GM19468 (cell line): ENCODE measurements at regions not wholly inside any gene's neighbourhood (a gene's known extent, or its start where the extent isn't known, plus 50 kb on each side); places are given as distances from the start of the nearest gene placed in this dataset.

Experiments used
- ATAC-seq: cut with Tn5 transposase; IDR thresholded peaks from one replicate; pipeline ENCODE4 v1.9.1; 2021; ENCODE audit warnings: mild to moderate bottlenecking, moderate library complexity, moderate number of reproducible peaks; ENCODE audit not compliant: unreplicated experiment; ENCODE audit errors: extremely low read depth

- ATAC-seq, result no peak
Observed at GRCh38 chr6:95325916-95326315, 251.4 kb upstream of the MANEA start.

- ATAC-seq, result no peak
Observed at GRCh38 chr6:95328231-95328630, 249.1 kb upstream of the MANEA start.

DNA sequence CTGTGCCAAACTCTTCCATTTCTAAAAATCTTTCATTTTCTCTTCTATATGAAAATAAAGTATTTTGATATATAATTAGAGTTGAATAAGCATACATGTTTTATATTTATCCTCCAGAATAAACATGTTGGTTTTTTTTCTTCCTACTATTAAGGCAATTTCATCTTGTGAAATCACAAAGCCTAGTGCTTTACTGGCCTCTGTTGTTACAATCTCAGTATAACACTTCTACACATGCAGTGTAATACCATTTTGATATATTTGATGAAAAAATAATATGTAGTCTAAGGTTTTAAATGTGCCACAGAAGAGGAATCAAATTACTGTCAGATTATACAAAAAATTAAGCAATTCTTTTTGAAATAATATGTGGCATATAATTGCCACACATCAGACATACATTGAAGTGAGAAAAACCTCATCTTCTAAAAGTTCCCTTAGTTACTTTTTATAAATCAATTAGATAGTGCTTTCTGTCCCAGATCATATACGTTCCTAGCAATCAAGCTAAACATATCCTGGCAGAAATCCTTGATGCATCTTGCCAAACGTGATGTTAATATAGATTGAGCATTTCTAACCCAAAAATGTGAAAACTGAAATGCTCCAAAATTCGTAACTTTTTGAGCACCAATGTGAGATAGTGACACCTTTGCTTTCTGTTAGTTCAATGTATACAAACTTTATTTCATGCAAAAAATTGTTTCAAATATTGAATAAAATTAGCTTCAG lies 225.1 kb upstream of the MANEA start:
- no peak for ATAC-seq

DNA sequence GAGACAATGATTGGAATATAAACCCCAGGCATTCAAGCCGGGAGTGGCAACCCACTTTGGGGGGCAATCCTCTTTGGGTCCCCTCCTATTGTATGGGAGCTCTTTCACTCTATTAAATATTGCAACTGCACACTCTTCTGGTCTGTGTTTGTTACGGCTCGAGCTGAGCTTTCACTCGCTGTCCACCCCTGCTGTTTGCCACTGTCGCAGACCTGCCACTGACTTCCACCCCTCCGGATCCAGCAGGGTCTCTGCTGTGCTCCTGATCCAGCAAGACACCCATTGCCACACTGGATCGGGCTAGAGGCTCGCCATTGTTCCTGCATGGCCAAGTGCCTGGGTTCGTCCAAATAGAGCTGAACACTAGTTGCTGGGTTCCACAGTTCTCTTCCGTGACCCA lies 222.8 kb upstream of the MANEA start:
- ATAC-seq, result no peak

DNA sequence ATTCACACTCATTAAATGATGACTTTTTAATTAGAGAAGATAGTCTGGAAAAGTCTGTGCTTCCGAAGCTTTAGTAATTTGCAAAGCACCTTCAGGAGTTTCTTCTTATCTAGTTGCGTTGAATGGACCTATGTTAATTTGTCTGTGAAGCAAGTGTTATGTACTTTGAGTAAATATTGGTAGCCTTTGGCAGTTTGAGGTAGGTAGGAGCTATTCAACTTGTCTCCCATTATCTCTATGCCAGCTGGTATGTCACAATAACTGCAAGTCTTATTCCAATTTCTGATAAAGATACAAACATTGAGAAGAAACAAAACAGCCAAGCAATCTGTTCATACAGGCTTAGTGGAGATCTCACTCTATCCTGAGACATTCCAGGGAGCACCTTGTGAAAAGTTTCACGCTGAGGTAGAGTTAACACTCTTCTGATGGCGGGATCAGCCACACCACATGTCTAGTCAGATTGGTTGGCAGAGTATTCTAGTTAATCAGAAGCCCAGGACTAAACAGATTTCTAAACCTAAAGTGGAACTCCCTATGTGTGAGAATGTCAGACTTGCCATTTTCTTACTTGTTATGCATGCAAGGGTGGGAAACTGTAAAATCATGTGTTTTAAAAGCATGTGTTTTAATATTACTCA lies 219.8 kb upstream of the MANEA start:
- no peak for ATAC-seq

GRCh38 chr6:95364016-95364604 lies 213.2 kb upstream of the MANEA start:
- ATAC-seq, result no peak

DNA sequence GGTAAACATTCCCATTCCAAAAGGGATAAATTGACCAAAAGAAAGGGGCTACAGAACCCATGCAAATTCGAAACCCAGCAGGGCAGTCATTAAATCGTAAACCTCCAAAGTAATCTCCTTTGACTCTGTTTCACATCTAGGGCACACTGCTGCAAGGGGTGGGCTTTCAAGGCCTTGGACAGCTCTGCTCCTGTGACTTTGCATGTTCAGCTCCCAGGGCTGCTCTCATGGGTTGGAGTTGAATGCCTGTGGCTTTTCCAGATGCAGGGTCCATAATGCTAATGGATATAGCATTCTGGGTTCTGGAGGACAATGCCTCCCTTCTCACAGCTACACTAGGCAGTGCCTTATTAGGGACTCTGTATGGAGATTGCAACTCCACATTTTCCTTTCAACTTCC lies 211.9 kb upstream of the MANEA start:
- ATAC-seq, result no peak

- ATAC-seq, result no peak
Observed at GRCh38 chr6:95366414-95366813, 210.9 kb upstream of the MANEA start.

DNA sequence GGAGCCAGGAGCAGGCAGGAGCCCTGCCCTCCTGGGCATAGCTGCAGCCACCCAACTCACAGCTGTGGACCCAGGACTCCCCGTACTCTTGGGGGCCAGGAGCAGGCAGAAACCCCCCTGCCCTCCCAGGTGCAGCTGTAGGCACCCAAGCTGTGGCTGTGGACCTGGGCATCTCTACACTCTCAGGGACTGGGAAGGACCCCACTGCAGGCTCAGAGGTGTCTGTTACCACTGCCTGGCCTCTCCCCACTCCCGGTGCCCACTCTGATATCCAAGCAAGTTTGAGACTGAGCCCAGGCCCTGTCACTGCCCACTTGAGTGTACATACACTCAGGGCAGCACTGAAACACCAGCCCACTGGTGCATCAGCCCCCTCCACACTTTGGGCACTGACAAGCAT lies 193.5 kb upstream of the MANEA start:
- ATAC-seq, result no peak

GRCh38 chr6:95384988-95385387 lies 192.3 kb upstream of the MANEA start:
- no peak for ATAC-seq

DNA sequence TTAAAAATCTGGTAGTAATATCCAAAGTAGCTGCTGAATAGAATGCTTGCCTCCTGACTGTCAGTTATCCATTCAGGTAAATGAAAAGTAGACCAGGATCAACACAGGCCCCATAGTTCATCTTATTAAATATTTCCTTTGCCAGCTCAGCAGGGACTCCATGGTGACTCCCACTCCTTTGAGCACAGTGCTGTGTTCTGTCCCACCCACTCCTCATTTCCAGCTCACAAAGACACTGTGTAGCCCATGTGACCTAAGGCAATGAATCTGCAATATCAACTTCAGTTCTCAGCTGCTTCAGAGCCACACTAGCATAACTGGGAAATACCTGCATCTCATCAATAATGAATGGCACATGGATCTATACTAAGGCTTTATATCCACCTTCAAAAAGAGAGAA lies 189.5 kb upstream of the MANEA start:
- ATAC-seq, result no peak

DNA sequence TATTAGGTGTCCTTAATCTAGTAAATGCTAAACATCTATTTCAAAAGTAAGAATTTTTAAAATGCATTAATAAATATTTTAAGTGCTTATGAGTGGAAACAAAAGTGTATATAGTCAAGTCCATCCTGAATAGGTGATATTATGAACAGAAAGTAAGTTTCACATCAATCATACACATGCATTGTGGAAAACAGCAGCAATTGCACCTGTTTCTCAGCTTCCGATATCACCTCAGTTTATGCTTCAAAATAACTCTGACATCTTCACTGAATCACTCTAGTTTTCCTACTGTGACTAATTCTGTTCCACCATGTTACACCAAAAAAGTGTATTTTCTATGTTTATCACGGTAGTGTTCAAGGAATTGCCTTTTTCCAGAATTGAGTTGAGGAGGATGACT lies 172.6 kb upstream of the MANEA start:
- no peak for ATAC-seq

DNA sequence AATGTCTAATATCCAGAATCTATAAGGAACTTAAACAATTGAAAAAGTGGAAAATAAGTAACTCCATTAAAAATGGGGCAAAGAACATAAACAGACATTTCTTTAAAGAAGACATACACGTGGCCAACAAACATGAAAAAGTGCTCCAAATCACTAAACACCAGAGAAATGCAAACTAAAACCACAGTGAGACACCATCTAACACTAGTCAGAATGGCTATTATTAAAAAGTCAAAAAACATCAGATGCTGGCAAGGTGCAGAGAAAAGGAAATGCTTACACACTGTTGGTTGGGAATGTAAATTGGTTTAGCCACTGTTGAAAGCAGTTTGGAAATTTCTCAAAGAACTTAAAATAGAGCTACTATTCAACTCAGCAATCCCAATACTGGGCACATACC lies 169.2 kb upstream of the MANEA start:
- ATAC-seq, result no peak

- ATAC-seq, result no peak
Observed at GRCh38 chr6:95410168-95410567, 167.2 kb upstream of the MANEA start.

GRCh38 chr6:95413789-95414188 lies 163.5 kb upstream of the MANEA start:
- no peak for ATAC-seq

DNA sequence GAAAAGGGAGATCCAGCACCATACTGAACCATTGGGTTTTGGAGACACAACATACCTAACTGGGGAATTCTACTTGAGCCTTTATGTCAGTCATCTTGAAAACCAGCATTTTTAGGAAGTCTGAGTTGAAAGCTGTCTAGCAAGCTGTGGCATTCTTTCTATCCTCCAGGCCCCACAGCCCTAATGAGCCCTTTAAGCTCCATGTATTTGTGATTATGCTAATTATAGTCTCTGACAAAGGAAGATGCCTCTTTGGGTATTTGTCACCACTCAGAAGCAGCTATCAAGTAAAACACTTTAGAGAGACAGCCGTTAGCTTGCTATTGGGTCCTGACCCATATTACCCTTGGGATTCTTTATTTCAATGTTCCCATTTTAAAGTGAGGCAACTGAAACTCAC lies 159.5 kb upstream of the MANEA start:
- no peak for ATAC-seq

DNA sequence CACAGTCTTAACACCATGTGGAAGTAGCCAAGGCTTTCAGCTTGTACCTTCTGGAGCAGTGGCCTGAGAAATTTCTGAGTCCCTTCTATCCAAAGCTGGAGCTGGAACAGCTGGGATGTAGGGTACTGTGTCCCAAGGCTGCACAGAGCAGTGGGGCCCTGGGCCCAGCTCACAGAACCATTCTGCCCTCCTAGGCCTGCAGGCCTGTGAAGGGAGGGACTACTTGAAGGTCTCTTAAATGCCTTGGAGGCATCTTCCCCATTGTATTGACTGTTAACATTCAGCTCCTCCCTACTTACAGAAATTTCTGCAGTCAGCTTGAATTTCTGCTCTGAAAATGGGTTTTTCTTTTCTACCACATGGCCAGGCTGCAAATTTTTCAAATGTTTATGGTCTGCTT lies 156.5 kb upstream of the MANEA start:
- no peak for ATAC-seq

DNA sequence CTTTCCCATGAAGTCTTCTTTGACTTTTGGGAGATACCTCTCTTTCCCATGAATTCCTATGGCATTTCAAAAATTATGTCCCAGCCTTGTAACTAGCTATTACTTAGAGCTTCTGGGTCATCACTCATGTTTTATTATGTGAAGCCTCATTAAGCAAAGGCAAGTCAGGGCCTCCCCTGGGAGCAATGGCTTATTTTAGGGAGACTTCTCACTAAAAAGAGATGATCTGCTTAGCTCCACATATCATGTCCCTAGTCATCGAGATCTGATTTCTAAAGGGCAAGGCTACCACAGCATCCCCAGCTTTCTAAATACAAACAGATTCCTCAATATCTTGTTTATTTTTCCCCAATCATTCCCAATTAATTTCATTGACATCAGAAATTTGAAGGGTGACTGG lies 154.0 kb upstream of the MANEA start:
- no peak for ATAC-seq

DNA sequence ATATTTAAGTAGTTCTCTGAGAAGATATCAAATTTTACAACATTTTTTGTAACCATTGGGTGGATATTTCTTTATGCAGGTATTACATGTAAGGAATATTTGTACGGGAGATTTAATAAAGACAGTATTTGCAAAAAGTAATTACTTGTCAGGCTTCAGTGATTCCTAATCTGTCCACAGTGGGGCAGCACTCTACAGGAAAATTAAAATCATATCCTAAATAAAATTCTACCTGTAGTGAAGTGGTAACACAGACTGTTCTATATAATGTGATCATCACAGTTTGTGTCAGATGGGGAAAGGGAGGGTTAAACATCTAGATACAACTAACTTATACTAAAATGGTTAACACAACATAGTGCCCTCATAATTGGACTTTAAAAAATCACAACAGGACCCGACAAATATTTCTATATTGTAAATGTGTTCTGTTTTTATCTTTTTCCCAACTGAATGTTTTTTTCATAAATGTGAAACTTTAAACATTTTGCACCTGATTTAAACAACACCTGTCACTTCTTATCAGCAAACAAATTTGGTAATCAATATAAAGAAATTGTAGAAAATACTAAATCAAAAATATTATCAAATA lies 145.6 kb upstream of the MANEA start:
- ATAC-seq, result peak; percentile 33

DNA sequence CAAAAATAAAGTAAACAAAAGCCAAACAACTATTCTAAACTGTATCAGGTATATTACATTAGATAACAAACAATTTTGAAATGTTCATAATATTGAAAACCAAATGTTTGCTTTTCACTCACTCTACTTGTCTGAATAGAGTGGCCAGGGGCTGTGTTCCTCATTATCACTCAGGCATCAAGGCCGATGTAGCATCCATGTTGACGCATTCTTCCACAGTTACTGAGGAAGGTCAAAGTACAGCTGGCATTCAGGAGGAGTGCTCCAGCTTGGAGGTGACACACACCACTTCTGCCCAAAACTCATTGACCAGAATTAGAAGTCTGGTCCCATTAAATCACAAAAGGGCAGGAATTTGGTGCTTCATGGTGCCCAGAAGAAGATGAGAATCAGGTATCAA lies 137.6 kb upstream of the MANEA start:
- no peak for ATAC-seq

- ATAC-seq, result no peak
Observed at GRCh38 chr6:95448208-95448607, 129.1 kb upstream of the MANEA start.
